ENCODE measurements at regions not wholly inside any gene's neighbourhood (a gene's known extent, or its start where the extent isn't known, plus 50 kb on each side); places are given as distances from the start of the nearest gene placed in this dataset.

GRCh38 chr13:97161582-97162231, 60.4 kb upstream of the MBNL2 start:
- TF ChIP-seq POLR2A (IDR thresholded peaks at IDR 0.05; ENCODE audit: low read depth, low read length) (no peak), POLR2AphosphoS5 (IDR thresholded peaks at IDR 0.05; ENCODE audit: low read depth, low read length) (no peak)

Measured in GM12892 (cell line).